GM18867 (cell line): ENCODE measurements at regions not wholly inside any gene's neighbourhood (a gene's known extent, or its start where the extent isn't known, plus 50 kb on each side); places are given as distances from the start of the nearest gene placed in this dataset.
"Not testable (repeated sequence)": the region's sequence is repeated elsewhere in the genome, so short reads cannot be mapped to it uniquely, and the experiment has no call there.

Experiments used
- ATAC-seq: cut with Tn5 transposase; IDR thresholded peaks from one replicate; pipeline ENCODE4 v1.9.1; 2021; ENCODE audit warnings: mild to moderate bottlenecking, moderate library complexity; ENCODE audit not compliant: unreplicated experiment

- ATAC-seq: not testable (repeated sequence)
Observed at GRCh38 chr3:192968901-192969300, 51.2 kb upstream of the MB21D2 start.

DNA sequence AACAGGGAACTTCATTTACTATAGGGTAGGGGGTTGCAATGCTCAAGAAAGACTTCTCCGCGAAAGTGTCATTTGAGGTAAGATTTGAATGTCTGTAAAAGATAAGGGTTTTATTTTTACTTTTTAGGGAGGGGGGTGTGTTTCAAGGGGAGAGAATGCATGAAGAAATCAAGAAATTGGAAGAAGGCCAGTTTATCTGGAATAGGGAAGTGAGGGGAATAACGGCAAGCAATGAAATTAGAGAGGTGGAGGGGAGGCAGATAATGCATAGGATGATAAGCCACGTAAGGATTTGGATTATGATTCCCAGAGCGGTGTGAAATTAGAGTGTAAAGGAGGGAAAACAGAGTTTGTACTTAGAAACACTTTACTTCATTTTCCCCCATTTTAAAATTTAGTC is 63.0 kb upstream of the MB21D2 start:
- no peak for ATAC-seq

DNA sequence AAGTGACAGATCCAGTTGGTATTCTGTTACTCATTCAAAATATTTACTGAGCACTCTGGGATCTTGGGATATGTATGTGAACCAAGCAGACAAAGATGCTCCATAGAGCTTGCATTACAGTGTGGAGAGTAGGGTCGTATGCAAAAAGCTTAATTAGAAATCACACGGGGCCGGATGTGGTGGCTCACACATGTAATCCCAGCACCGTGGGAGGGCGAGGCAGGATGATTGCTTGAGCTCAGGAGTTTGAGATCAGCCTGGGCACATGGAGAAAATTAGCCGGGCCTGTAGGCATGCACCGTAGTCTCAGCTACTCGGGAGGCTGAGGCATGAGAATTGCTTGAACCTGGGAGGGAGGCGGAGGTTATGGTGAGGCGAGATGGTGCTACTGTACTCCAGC is 68.7 kb upstream of the MB21D2 start:
- ATAC-seq: no peak

DNA sequence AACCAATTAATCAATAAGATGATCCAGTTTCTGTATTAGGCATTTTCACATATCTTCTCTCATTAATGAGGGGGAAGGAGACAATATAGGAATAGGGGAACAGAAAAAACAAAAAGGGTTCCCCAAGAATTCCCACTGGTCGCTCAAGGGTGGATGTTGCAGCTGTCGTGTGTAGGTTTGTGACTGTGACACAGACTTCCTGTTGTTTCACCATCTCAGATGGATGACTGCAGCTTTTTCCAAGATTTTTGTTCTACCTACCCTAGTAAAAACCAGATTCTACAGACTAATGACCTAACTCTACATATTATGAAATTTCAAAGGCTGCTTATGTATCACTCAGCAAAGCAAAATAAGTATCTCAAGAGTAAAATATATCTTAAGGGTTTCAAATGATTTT is 73.7 kb upstream of the MB21D2 start:
- ATAC-seq: no peak

GRCh38 chr3:192992361-192992760 is 74.7 kb upstream of the MB21D2 start:
- no peak for ATAC-seq

GRCh38 chr3:192993411-192993810 is 75.8 kb upstream of the MB21D2 start:
- ATAC-seq: no peak

GRCh38 chr3:193001113-193001512 is 83.5 kb upstream of the MB21D2 start:
- not testable (repeated sequence) for ATAC-seq

GRCh38 chr3:193003624-193004023 is 86.0 kb upstream of the MB21D2 start:
- not testable (repeated sequence) for ATAC-seq

DNA sequence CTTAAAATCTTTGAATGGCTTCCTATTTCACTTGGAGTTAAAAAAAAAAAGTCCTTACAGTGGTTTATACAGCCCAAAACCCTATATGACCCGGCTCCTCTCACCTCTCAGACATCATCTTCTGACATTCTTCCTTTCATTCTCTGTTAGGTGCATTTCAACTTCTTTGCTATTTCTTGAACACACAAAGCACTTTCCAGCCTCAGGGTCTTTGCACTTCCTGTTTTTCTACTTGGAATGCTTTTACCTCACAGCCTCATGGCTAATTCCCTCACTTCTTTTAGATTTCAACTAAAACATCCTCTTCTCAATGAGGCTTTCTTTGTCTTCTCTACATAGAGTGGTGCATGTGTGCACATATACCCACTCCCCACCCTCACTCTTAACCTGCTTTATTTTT is 91.0 kb upstream of the MB21D2 start:
- no peak for ATAC-seq

GRCh38 chr3:193010191-193010590 is 92.5 kb upstream of the MB21D2 start:
- ATAC-seq: no peak

GRCh38 chr3:193011958-193012357 is 94.3 kb upstream of the MB21D2 start:
- ATAC-seq: no peak

DNA sequence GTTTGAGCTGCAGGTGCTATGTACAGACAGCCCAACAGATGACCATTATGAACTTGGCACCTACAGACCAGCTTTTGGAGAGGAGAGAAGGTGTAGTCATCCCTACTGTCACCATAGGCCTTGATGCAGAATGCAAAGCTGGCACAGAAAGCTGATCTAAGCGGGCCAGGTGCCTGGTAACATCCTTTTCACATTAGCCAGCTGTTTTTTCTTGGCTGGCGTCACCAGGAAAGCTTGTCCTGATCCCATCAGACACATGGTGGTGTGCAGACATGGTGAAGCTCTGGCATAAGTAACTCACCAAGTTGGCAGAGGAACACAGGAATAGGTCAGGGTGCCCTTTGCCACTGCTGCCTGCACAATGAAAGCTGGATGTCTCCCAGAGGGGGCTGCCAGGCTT is 97.2 kb upstream of the MB21D2 start:
- no peak for ATAC-seq

DNA sequence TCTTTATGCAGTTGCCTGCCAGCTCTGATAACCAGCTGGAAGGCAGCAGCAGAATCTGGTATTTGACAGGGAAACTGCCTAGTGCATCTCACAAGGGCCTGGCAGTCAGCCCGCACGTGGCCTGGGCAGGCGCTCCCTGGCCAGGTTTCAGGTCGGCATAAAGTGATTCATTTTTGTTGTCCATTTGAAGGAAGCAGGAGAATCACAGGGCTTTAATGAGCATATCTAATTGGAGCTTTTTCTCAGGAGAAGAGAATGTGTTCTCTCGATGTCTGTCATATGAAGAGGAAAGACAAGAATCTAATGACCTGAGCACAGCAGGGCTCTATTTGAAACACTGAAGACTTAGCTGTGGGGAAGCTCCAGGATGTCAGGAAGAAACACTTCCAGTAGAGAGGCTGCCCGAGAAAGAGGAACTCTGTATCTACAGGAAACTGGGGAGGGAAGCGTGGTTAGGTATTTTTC is 98.8 kb upstream of the MB21D2 start:
- ATAC-seq: no peak

DNA sequence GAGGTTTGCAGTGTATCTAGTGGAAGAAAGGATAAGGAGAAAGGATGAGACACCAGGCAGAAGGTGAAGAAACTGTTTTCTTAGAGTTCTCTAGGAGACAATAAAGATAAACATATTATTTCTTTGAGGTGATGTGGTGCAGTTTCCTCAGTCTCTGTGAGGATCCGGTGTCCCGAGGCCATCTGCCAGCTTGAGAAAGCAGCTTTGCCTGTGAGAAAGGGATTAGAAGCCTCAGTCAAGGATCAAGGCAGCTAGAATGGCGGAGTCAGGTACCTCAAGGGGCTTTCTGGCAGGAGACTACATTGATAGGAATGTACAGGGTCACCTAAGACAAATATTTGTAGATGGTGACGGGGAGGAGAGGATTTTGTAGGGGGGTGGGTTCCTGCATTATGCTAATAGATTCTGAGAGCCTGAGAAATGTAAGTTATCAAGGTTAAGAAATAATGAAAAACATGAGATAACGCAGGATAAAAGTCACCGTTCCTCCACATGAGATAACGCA is 103.9 kb upstream of the MB21D2 start:
- no peak for ATAC-seq

DNA sequence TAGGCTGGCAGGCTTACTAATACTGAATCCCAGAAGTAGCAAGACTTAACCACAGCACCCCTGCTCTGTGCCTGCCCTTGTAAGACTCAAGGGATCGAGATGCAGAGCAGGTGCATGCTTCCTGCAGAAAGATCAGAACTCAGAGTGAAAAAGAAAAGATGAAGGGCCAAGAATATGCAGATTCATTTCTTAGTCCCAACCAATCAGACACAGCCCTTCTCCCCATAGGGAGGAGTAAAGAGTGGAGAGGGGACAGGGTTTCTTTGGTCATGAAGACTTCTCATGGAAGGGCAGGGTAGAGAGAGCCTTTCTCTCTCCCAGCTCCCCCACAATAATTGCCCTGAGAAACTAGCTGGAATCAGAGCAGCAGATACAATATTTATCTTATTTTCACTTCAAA is 105.6 kb upstream of the MB21D2 start:
- no peak for ATAC-seq

GRCh38 chr3:193028258-193028657 is 110.6 kb upstream of the MB21D2 start:
- ATAC-seq: no peak

DNA sequence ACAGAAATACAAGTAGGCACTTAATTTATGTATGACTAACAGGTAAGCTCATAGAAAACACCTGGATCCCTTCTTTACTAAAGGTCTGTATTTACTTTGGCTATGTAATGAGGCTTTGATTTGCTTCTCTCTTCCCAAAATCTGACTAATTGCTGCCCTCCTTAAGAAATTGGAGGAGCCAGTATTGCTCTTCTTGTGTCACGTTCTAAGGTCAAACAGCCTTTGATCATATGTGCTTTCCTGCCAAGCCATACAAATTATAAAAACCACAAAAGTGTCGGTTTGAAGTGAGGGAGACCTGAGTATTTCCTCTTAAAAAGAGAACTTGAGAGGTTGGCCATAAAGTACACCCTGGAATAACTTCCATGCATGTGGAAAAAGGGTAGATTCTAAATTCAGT is 112.1 kb upstream of the MB21D2 start:
- no peak for ATAC-seq

DNA sequence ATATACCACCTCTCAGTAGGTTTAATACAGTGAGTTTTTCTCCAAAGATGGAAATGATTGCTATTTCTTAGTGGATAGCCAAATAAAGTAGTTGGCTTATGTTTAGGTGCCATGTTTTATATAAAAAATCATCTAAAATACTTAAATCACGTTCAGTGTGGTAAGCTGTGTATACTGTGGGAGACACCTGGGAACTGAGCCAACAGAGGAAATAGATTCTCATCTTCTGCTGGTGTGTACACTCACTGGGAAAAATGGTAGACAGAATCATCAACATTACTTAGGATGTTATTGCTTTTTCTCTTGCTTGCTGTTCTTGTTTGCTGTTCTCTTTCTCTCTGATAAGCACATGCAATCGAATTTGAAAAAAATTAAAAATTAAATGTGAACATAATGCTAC is 112.6 kb upstream of the MB21D2 start:
- no peak for ATAC-seq

DNA sequence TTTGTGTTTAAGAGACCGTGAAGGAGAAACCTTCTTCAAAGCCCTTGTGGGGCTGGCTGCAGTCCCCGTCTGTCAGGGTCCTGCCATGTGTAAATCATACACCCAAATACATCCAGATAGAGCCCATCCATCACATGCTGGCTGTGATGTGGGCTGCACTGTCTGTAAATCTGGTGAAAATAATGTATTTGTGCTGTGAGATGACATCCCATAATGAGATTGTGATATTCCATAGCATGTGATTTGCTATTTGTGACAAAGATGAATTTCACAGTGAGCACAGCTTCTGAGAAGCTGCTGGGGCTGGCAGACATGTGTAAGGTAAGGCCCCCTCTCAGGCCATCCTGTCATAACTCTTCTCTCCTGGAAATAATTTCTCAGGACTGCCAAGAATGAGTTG is 114.3 kb upstream of the MB21D2 start:
- ATAC-seq: no peak

DNA sequence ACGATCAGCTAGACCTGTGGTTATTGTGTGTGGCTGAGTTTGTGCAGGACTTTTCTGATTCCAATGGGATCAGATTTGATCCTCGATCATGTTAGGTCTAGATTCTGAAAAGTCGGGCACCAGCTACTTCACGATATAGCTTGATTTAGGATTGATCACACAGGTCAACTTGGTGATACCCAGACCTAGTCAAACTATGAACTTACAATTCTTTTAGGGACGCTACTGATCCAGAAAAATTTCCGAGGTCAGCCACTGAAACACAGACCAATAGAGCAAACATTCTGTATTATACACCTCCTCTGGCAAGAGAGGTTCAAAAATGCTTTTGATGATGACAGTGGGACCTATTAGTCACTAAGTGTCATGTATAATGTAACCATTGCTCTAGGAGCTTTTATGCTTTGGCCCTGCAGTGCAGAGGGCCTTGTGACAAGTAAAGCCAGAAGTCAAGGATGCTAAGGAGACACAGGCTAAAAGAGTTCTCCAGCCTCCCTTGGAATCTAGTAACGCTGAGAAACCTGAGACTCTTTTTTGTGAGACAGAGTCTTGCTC is 115.6 kb upstream of the MB21D2 start:
- ATAC-seq: no peak

DNA sequence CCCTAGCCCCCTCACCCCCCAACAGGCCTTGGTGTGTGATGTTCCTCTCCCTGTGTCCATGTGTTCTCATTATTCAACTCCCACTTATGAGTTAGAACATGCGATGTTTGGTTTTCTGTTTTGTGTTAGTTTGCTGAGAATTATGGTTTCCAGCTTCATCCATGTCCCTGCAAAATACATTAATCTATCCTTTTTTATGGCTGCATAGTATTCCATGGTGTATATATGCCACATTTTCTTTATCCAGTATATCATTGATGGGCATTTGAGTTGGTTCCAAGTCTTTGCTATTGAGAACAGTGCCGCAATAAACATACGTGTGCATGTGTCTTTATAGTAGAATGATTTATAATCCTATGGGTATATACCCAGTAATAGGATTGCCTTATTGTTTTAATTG is 120.2 kb upstream of the MB21D2 start:
- ATAC-seq: not testable (repeated sequence)

DNA sequence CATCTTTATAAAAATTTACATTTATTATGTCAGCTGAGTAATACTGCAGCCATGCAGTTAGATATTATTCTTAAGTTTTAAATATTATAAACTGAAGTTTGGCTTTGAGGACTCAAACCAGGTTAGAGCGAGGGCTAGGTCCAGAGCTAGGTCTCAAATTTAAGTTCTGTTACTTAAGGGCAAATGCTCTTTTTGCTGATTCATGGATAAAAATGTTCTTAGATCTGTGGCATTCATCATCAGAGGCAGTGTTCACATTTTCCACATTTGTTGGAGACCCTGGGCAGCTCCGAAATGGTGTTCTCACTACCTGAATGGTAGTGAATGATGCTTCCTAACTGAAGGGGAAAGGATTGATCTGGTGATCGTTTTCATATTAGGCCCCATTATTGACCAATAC is 121.4 kb upstream of the MB21D2 start:
- no peak for ATAC-seq
